8988T (cell line): ENCODE measurements at regions not wholly inside any gene's neighbourhood (a gene's known extent, or its start where the extent isn't known, plus 50 kb on each side); places are given as distances from the start of the nearest gene placed in this dataset.

Source experiments
- DNase-seq: peaks from one replicate; pipeline ENCODE4 v3.0.0; 2011

- DNase-seq: no peak
Measured at GRCh38 chr2:238655974-238656722, 191.7 kb upstream of the TWIST2 start.

DNA sequence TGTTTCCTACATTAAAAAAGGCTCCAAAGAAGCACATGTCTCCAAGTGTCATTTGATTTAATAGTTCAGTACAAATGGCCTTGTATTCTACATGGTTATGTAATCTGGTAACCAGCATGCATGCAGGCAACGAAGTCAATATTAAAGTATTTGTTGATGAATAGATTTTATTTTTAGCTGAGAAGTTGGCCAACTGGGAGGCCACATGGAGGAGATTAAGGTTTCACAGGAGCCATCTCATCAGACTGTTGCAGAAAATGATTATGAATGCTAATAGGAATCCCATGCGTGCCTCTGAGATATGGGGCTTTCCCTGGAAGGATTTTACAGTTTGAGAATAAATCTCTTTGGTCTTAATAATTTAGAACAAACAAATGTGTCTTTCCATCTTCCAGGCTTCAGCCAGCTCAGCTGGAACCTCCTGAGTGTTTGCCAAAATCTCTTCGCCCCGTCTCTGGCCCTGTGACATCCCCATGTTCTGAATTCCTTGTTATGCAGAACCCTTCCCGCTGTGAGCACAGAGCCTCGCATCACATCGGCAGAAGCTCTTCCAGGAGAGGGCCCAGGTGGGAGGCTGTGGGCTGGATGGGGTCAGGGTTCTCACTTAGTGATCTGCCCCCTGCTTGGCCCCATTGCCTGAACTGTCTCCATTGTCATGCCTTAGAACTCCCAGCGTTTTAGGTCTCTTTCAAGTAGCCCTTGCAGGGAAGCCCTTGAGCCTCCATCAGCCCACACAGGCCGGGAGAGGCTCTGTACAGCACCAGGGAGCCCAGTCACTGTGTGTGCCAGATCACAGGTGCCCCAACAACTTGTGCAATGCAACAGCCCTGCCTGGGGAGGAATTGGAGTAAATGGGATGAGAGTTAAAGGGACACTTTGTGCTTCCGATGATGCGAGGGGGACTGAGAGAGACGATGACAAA is 190.5 kb upstream of the TWIST2 start:
- DNase-seq: no peak

DNA sequence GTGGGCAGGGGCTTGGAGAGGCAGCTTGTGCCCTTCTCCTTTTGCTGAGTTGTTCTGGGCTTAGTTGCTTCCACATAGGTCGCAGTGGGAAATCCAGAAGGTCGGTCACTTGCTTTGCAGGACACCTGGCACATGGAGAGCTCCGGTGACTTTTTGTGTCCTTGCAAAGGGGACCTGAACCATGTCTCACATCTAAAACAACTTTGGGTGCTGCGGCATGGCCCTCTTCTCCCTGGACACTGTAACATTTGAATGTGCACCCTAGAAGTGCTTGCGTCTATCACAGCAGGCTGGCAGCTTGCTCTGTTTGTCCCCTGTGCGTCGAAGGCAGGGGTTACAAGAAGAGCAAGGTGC is 189.9 kb upstream of the TWIST2 start:
- DNase-seq: no peak

DNA sequence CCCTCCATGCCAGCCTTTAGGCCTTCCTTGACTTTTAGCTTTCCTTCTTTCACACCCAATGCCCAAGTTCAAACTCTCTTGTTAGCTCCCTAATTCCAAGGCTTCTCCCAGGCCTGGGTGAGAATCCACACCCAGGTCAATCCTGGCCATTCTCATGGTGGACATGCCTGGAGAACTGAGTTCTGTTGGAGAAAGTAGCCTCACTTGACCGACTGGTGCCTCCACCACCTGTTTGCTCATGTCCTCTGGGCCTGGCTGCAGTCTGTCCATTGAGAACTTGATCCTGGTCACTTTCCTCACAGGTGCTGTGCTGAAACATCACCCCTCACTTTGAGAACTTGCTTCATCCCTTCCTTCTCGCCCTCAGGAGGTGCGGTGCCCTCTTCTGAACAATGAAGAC is 189.1 kb upstream of the TWIST2 start:
- DNase-seq: no peak

GRCh38 chr2:238659231-238659630 is 188.7 kb upstream of the TWIST2 start:
- DNase-seq: no peak

GRCh38 chr2:238663586-238663985 is 184.3 kb upstream of the TWIST2 start:
- no peak for DNase-seq

GRCh38 chr2:238665919-238666318 is 182.0 kb upstream of the TWIST2 start:
- no peak for DNase-seq

DNA sequence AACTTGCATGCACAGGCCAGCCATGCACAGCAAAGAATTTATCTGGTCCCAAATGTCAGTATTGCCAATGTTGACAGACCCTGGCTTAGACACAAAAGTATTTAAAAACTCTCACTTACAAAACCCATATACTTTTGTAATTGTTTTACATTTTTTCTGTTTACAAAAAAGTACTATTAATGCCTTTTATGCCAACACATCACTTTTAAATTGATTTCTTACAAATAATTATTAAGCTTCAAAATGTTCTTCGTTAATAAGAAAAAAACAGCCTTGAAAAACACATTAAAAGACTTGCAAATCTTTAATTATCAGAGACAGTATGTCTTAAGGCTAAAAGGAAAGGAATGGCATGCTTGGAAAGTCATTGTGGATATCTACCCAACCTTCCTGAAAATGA is 181.3 kb upstream of the TWIST2 start:
- no peak for DNase-seq

DNA sequence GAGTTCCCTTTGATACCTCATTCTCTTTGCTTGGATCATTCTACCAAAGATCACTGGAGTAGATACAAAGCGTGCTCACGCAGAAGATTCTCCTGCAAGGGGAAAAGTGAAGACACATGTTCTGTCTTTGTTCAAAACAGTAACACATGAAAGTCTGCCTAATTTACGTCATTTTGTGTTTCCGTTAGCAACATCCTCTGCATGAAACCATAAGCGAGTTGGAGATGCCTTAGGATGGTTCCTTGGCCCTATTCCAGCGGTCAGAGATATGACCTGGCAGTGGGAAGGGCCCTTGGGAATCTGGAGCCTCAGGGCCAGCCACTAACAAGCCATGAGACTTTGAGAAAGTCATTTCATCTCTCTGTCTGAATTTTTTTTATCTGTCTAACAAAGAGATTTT is 180.9 kb upstream of the TWIST2 start:
- no peak for DNase-seq

- no peak for DNase-seq
Measured at GRCh38 chr2:238667639-238668038, 180.2 kb upstream of the TWIST2 start.

- no peak for DNase-seq
Measured at GRCh38 chr2:238668426-238668825, 179.5 kb upstream of the TWIST2 start.

GRCh38 chr2:238669046-238669445 is 178.8 kb upstream of the TWIST2 start:
- DNase-seq: no peak

GRCh38 chr2:238669581-238670080 is 178.3 kb upstream of the TWIST2 start:
- DNase-seq: no peak

DNA sequence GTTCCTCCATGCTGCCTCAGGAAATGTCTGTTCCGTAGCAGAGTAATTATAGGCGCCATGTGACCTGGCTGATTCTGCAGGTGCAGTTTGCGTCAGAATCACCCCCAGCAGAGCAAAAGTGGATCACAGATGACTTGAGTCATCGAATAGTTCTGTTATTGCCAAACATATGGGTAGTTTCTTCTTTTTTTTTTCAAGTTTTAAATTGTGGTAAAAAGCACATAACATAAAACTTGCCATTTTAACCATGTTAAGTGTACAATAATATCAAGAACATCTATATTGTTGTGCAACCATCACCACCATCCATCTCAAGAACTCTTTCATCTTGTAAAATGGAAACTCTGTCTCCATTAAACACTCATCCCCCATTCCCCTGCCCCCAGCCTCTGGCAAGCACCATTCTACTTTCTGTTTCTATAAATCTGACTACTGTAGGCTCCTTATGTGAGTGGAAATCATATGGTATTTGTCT is 177.7 kb upstream of the TWIST2 start:
- DNase-seq: no peak

- no peak for DNase-seq
Measured at GRCh38 chr2:238682536-238682935, 165.3 kb upstream of the TWIST2 start.

- DNase-seq: no peak
Measured at GRCh38 chr2:238684362-238685326, 163.2 kb upstream of the TWIST2 start.

GRCh38 chr2:238685327-238685709 is 162.6 kb upstream of the TWIST2 start:
- no peak for DNase-seq

GRCh38 chr2:238685713-238686112 is 162.2 kb upstream of the TWIST2 start:
- DNase-seq: no peak

DNA sequence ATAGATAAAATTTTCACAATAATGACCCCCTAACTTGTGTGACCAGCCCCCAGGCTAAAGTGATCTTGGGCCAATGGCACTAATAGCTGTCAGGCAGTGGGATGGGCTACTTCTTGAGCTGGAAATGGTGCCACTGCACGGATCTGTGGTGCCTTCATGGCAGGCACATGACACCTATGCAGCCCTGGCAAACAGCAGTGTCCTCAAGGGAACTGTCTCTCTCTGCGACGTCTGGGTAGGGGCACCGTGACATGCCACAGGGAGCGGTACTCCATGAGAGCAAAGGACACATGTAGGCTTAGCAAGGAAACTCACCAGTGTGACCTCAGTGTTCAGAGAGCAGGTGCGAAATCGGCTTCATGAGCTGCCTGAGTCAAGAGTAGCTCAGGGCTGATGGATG is 161.7 kb upstream of the TWIST2 start:
- no peak for DNase-seq

- DNase-seq: no peak
Measured at GRCh38 chr2:238688193-238689153, 159.4 kb upstream of the TWIST2 start.

DNA sequence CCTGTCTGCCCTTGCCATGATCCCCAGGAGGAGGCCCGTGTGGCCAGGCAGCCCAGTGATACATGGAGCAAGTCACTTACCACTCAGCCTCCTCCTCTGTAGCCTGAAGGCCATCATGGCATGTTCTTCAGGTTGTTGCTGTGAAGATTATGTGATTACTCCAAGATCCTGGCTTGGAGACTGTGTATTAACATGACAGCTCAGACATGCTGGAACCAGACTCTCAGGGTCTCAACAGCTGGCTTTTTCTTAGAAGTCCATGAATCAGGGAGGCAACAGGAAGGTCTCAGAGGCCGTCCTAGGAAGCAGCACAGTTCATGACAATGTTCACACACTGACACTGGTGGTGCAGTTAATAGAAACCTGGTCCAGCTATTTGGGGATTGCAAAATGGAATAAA is 158.6 kb upstream of the TWIST2 start:
- DNase-seq: no peak
